ENCODE measurements at regions not wholly inside any gene's neighbourhood (a gene's known extent, or its start where the extent isn't known, plus 50 kb on each side); places are given as distances from the start of the nearest gene placed in this dataset.
"Not testable (repeated sequence)": the region's sequence is repeated elsewhere in the genome, so short reads cannot be mapped to it uniquely, and the experiment has no call there.

DNA sequence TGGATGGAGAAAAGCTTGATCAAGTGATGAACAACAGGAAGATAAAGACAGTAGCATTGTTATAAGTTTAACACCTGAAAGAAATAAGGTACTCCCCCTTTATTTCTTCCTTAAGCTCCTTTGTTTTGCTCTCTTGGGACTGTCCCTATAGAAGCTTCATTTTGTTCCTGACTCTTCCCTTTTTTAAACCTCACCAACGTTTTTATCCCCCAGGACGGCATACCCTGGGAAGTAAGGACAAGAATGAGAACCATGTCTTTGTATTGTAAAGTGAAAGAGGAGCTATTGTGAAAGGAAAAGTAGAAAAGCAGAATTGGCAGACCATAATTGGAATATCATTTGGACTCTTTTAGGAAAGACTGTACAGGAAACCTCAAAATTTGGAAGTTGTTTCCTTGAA is 1368.6 kb upstream of the C9orf72 start:
- no peak for DNase-seq

DNA sequence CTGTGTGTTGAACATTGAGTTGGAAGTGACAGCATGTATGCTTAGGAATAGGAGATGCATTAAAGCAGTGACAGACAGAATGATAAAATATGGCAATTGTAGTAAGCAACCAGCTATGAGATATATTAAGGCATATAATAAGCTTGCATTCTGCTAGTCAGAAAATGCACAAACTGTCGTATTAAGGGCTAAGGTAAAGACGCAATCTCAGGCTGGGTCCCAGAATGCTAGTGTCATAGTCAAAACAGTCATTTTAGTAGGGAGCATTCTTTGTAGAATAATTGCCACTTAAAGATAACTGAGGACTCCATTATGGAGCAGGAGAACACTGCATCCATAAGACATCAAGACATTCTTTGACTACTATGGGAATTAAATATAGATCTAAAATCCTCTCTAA is 1369.7 kb upstream of the C9orf72 start:
- DNase-seq: no peak

DNA sequence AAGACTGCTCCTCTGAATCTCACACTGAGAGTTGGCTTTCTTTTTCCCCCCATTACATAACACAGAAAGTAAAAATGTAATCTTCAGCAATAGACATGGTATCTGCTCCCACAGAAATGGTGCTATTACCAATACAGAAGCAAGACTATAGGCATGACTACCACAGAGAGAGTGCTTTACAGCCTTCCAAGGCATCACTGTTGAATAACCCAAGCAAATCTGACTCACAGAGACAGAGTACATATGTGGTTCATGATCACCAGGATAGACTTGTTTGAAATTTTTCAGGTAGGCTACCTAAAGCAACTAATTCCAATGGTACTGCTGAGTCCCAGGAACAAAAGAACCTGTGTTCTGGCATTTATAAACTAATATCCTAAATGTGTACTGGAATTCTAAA is 1373.4 kb upstream of the C9orf72 start:
- no peak for DNase-seq

DNA sequence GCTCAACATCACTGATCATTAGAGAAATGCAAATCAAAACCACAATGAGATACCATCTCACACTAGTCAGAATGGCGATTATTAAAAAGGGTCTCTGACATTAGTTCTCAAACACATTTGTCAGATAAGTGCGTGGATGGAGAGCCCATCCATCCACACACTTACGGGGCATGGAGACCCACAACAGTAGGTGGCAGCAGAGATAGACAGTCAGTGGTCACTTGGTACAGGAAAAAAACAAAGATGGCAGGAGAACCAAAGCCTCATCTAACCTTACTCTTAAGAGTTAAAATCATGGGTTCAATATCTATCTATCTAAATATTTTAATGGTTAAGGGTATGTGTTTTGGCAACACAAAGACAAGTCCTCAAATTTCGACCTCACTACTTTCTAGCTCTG is 1378.7 kb upstream of the C9orf72 start:
- DNase-seq: no peak

DNA sequence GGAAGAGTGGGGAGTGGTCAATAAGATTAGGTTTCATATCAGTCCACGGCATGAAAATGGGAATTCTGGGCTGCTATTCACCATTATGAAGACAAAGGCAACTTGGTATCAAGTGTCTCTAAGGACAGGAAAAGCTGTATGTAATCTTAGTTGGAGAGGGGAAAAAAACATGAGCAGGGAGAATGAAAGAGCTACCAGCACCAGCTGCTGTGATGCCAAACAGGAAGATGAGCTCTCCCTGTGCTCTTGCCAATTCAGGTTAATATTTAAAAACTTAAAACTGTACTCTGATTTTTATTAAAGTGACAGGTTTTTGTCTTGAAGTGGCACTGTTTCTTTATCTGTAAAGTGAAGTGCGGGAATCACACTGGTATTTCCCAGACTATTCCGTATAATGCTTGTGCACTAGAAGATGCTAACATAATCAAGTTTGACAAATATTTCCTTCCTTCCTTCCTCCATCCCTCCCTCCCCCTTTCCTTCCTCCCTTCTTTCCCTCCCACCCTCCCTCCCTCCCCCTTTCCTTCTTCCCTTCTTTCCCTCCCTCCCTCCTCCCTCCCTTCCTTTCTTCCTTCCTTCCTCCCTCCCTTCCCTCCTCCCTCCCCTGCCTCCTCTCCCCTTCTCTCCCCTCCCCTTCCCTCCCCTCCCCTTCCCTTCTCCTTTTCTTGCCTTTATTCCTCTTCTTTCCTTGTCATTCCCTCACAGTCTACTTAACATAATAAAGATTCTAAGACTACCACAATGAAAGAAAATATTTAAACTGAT is 1383.0 kb upstream of the C9orf72 start:
- no peak for DNase-seq

DNA sequence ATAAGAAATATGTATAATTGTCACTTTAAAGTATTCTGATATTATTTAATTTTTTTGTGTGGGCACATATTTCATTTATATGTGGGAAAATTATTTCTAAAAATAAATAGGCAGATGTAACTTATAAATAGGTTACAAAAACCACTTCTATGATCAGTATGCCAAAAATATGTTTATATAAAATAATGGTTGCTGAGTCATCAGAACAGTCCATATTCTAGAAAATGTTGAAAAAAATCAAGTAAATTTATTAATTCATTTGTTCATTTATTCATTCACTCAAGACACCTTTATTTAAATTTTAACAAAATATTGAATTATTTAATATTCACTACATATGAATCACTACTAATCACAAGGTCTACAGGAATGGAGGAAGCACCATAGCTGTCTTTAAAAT is 1387.3 kb upstream of the C9orf72 start:
- no peak for DNase-seq

DNA sequence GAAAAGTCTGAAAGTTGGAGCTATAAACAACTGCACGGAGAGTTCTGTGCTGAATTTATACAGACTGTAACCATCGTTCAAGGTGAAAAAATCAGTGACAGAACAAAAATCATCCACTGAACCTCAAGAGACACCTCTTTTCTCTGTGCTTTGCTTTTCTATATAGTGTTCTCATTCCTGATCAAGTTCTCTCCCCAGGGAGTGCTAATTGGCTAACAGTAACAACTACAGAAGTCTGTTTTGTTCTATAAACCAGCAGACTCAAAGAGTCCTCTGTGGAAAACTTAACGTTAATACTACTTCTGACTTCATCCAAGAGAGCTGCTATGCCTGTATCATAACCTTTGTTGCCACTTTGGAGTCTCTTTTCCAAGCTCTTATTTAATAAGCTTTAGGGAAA is 1388.3 kb upstream of the C9orf72 start:
- DNase-seq: no peak

DNA sequence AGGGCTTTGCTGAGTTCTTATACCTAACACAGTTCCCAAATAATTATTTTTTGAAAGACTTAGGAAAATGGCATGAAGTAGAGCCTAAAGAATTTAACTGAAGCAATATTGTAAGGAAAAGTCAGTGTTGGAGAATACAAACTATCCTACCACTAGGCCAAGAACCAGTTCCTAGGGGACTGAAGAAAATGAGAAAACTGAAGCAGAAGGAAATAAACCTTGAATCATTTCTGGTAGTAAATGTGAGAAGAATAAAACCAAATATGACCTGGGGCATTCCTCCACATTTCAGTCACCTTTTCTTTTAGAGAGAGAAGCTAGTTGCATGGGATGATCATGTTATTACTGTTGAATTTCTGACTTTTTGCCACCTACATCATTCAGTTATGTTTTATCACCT is 1393.9 kb upstream of the C9orf72 start:
- no peak for DNase-seq

DNA sequence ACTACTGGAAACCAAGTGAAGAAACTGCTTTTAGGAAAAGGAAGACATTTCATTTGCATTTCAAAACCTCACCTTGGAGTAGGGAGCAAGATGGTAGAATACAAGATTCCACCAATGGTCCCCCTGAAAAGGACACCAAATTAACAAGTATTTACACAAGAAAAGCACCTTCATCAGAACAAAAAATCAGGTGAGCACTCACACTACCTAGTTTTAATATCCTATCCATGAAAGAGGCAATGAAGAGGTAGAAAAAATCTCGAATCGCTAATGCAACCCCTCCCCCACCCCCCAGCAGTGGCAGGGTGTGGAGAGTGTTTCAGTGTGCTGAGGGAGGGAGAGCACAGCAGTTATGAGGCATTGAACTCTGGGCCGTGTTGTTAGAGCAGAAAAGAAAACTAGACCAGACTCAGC is 1397.0 kb upstream of the C9orf72 start:
- no peak for DNase-seq

DNA sequence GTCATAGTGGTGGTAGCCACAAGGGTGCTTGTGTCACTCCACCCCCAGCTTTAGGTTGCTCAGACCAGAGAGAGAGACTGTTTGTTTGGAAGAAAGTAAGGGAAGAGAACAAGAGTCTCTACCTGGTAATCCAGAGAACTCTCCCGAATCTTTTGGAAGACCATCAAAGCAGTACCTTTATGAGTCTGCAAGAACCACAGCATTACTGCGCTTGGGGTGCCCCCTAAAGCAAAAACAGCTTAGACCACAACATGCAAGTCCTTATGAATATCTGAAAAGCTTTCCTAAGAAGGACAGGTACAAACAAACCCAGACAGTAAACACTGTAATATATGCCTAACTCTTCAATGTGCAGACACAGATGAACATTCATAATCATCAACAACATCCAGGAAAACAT is 1398.6 kb upstream of the C9orf72 start:
- DNase-seq: no peak

DNA sequence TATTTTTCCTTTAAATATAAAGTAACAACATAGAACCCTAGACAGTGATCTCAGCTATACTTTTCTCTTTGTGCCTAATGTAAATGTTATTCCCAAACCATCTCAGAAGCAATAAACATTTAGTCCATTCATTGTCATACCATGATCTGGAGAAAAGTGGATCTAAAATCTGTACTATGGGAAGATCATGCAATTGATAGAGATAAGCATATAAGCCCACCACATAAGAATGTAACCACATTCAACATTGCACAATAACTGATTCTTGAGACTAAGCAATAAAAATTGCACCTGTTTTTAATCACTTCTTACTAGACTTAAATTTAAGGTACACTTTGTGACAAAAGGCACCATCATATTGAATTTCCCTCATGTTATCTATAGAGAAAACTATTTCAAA is 1403.0 kb upstream of the C9orf72 start:
- DNase-seq: no peak

DNA sequence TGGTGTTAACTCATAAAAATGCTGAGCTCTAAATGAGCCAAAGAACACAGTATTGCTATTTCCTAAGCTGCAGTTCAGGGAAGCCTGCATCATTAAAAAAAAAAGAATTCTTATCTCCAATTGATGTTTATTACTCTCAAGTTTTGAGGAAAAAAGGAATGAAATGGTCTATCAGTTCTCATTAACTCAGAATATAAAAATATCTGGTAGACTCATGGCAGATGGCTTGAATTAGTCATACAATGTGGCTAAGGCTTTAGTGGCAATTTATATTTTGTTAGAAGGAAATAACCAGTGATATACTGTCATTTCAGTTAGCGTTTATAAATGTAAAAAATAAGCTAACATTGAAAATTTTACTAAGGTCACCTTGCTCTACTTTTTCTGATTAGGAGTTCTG is 1403.4 kb upstream of the C9orf72 start:
- no peak for DNase-seq

DNA sequence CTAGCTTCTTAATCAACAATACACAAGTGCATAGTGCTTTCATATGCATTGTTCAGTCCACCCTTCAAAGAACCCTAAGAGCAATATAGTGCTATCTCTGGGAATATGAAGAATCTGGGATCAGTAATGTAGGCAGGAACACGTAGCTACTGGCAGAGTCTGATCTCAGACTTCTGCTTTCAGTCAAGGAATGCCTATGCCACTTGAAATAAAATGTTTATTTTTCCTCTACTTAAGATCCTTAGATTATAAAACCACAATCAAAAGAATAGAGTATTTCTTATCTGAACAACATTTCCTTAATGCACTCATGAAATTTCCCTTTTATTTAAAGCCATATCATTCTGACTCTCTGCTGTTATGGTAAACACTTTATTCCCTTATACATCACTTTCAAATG is 1407.8 kb upstream of the C9orf72 start:
- no peak for DNase-seq

DNA sequence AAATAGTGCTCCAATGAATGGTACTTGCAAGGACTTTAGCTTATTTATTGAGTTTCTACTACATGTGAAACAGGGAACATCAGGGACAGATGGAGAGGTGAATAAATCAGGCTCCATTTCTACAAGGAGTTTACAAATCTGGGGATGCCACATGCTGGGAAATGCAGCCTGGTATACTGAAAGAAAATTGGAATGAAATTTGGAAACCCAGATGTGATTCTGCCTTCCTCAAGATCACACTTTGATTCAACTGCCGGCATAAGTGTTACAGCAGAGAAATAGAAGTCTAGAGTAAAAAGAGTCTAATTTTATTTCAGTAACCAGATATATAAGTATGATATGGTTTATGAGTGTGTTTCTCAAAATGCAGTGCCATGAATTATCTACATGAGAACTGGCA is 1408.4 kb upstream of the C9orf72 start:
- no peak for DNase-seq

DNA sequence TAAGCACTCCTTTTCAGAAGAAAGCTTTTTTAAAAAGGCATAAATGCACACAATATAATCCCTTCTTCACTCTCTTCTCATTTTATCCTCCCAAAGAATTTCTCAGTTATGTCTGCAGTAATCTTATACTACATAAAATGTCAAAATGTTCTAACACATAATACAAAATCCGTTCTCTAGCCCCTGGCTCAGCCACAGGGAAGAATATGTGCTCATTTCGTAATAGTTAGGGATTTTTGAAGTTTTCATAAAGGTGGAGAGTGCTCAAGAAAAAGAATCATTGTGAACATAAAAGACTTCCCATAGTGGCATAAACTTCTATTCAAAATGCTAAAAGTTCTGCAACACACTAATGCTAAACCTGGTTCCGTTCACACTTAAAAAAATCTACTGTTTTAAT is 1410.7 kb upstream of the C9orf72 start:
- no peak for DNase-seq

DNA sequence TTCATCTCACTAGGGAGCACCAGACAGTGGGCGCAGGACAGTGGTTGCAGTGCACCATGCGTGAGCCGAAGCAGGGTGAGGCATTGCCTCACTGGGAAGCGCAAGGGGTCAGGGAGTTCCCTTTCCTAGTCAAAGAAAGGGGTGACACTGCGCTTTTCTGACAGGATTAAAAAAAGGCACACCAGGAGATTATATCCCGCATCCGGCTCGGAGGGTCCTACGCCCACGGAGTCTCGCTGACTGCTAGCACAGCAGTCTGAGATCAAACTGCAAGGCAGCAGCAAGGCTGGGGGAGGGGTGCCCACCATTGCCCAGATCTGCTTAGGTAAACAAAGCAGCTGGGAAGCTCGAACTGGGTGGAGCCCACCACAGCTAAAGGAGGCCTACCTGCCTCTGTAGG is 1416.7 kb upstream of the C9orf72 start:
- DNase-seq: not testable (repeated sequence)

DNA sequence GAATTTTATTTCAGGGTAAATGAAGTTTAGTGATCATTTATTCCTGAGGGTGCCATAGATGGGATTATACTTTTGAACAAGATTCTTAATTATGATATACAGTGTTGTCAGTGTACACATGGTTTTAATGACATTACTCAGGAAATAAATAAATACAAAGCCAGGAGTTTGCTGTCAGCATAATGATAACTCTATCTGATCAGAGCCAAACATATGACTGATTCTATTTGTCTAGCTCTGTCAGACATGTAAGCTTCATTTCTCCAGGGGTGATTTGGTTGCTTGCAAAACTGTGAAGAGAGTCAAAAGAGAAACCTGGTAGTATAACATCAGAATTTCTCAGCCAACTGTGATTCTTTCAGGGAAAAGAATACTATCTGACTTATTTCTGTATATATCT is 1425.8 kb upstream of the C9orf72 start:
- DNase-seq: no peak

DNA sequence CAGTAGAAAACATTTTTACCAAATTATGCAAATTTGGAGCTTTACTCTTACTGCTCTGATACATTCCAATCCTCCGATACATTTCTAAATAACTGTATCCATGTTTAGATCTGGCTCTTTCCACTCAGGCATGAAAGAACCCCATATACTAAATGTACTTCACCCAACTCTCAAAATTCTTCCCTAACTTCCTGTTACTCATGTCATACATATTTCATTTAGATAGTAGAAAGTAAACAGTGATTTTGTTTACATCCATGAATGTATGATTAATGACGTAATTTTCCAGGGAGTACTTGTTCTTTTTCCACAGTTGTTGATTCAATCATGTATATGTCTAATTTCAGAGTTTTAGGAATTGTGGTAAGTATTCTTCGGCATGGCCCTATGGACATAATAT is 1426.5 kb upstream of the C9orf72 start:
- no peak for DNase-seq

DNA sequence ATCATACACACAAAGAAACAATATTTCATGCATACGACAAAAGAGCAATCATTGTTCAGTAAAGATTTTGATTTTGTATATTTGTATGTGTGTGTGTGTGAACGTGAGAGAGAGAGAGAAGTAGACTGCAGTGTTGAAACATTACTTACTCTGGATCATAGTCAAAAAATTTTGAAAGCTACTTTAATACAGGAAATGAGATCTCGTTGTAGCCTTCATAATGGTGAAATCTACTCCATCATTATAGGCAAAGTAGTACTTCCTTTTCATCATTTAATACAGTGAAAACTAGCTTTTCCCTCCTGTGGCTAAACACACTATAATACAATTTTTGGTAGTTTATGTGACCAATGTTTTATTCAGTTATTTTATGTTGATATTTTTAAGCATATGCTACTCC is 1427.7 kb upstream of the C9orf72 start:
- no peak for DNase-seq

DNA sequence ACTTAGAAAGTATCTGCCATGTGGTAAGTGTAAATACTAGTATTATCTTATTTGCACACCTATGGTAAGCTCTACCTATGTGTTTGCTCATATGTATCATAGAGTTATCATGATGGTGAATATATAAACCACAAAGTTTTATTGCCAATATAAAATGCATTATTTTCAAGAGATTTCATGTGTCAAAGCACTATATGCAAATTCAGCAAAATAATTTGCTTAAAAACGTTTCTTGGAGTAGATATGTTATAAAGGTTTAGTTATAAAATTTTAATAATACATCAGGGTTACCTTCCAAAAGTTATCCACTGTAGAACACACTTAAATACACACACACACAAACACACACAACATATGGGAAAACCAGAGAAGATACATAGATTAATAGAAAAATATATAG is 1431.7 kb upstream of the C9orf72 start:
- DNase-seq: no peak

DNA sequence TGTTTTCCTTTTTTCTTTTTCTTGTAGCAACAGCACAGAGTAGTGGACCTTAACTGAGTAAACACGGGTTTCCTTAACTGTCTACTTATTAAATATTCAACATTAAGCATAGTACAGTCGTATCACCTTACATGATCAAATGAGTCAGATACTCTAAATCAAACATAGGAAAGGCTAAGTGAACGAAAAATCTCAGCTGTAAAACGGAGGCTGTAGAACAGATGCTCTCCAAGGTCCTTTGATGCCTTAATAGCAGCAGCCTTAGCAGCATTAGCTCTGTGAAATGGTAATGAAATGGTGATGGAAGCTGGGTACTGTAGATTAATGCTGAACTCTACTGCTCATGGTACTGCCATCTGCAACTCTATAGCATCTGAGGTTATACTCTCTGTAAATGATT is 1433.3 kb upstream of the C9orf72 start:
- DNase-seq: no peak

DNA sequence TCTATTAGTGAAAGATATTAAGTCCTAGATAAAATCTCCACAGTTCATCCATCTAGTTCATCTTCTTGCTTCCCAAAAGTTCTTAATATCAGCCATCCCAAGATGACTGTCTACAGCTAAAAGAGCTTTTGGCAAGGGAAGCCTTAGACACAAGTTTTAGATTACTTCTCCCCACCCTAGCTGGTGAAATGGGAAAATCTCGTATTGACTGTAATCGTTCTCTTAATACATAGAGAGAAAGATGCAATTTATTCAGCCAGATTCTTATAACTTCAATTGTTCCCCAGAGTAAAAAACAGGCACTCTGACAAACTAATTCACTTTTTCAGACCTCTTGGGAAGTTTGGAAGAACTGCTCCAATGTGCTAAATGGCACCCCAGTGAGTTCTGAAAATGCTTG is 1439.6 kb upstream of the C9orf72 start:
- DNase-seq: no peak

DNA sequence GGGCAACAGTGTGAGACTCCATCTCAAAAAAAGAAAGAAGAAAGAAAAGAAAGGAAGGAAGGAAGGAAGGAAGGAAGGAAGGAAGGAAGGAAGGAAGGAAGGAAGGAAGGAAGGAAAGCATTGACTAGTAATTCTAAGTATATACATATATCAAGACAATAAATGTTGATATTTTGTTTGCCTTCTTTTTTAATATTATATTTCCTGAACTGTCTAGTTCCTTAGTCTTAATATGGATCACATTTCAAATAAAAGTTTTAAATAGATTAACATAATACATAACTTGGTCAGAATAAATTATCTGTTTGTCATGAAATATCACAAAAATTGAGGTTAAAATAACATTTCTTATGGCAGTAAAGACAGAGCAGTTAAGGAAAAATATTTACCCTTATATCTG is 1448.4 kb upstream of the C9orf72 start:
- DNase-seq: no peak

DNA sequence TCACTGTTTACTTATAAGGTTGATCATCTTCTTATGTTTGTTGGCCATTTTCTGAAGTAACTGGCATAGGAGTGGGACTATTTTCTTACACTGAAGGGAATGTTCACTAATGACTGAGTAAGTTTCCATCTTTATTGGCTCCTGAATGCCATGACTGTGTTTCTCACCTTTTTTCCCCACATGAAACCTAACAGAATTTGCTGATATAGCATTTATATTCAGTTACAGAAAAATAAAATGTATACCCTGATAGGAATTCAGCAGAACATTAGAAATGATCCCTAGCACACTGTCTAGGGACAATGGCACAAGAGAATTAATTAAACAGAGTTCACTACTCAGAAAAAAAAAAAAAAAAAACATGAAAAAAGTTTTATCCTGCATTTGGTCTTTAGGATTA is 1465.1 kb upstream of the C9orf72 start:
- DNase-seq: no peak

DNA sequence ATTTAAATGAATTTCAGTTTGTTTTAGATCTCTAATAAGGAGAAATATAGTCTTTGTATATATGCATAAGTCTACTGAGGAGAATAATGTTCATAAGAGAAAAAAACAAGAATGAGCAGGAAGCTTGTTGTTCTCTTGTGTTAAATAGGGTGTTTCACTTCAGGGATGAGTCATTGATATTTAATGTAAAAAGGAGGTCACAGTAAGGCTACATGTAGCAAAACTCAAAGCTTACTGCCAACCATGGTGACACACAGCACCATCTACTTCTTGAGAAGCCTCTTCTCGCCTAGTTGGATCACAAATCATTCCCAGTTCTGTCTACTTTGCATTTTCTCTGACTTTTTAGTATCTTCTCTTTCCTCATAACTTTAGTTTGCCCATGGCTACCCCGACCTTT is 1466.0 kb upstream of the C9orf72 start:
- DNase-seq: no peak

DNA sequence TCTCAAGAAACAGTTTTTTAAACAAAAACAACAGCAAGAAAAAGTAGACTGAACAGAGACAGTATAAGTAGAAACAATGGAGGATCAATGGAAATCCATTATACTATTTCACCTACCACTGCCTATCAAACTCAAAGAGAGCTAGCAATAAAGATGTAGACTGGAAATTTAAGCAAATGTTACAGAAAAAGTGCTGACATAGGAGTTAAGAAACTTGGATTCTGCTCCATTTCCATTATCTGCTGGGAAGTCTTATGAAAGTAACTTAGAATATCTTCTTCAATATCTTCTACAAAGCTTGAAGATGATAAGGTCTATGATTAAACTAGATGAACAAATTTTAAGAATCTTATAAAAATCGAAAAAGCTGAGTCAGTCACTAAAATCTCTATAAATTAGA is 1469.8 kb upstream of the C9orf72 start:
- no peak for DNase-seq

All from T-helper 2 cell (primary cell).